Tibial nerve (tissue), 4 donors: ENCODE measurements at regions not wholly inside any gene's neighbourhood (a gene's known extent, or its start where the extent isn't known, plus 50 kb on each side); places are given as distances from the start of the nearest gene placed in this dataset.
"Not testable (repeated sequence)": the region's sequence is repeated elsewhere in the genome, so short reads cannot be mapped to it uniquely, and the experiment has no call there.

Experiments
- DNase-seq, 2 donors: peaks; one replicate each; pipeline ENCODE4 v3.0.0-alpha.2; 2019; ENCODE audit warnings: low spot score in 2 of 2
- H3K27ac ChIP-seq, 4 donors: fragments of 200-600 bp; sonication (generic) in 3 of 4; one replicate each; pipeline ENCODE4 v1.5.1; 2017 to 2019; ENCODE audit warnings: mild to moderate bottlenecking in 1 of 4
- H3K27me3 ChIP-seq, 2 donors: fragments of 200-600 bp; sonication (generic) in 1 of 2; one replicate each; pipeline versions ENCODE4 v1.5.1 to v1.6.0; 2017 to 2019
- H3K36me3 ChIP-seq, 3 donors: fragments of 200-600 bp; sonication (generic); one replicate each; pipeline ENCODE4 v1.5.1; 2018 to 2019
- H3K4me1 ChIP-seq, 4 donors: fragments of 200-600 bp; sonication (generic) in 3 of 4; one replicate each; pipeline ENCODE4 v1.5.1; 2017 to 2019
- H3K4me3 ChIP-seq, 4 donors: fragments of 200-600 bp; sonication (generic) in 3 of 4; one replicate each; pipeline ENCODE4 v1.5.1; 2017 to 2019; ENCODE audit warnings: mild to moderate bottlenecking in 1 of 4, moderate library complexity in 1 of 4
- H3K9me3 ChIP-seq, 4 donors: fragments of 200-600 bp; sonication (generic) in 3 of 4; one replicate each; pipeline ENCODE4 v1.5.1; 2017 to 2019
- CTCF ChIP-seq, 5 experiments: fragments of 200-600 bp in 3 of 5; fragments of 450-650 bp in 2 of 5; sonication (generic) in 3 of 5; IDR thresholded peaks; one replicate each; pipeline ENCODE4 v1.5.1; 2016 to 2019; ENCODE audit warnings: antibody characterized with exemption in 5 of 5, mild to moderate bottlenecking in 3 of 5, moderate library complexity in 2 of 5
- EP300 ChIP-seq, 2 donors: sonication (generic); formaldehyde crosslinking; IDR thresholded peaks; one replicate each; pipeline ENCODE4 v1.6.1; 2017; ENCODE audit warnings: antibody characterized with exemption in 2 of 2, mild to moderate bottlenecking in 1 of 2
- POLR2A ChIP-seq, 2 donors: fragments of 450-650 bp; IDR thresholded peaks; one replicate each; pipeline ENCODE4 v1.6.1; 2017; ENCODE audit warnings: antibody characterized with exemption in 2 of 2, mild to moderate bottlenecking in 2 of 2, moderate library complexity in 2 of 2
- WGBS, 2 donors: methylation state at CpG; one replicate each; pipeline ENCODE4 v1.1.5; 2018; 5-methylcytosine and 5-hydroxymethylcytosine counted together

GRCh38 chr12:23238957-23239356, 614.0 kb downstream of the ETNK1 start:
- no peak for TF ChIP-seq CTCF (IDR thresholded peaks at IDR 0.05)
- TF ChIP-seq POLR2A (IDR thresholded peaks at IDR 0.05), result no peak
- no peak for TF ChIP-seq EP300 (IDR thresholded peaks at IDR 0.05)
- Histone ChIP-seq H3K27me3 (no peaks in the 10 kb centered on the region), H3K4me1 (peaks cover 0 to 15% (median 0%) of the 10 kb centered on the region in 4 donors), H3K4me3 (no peak overlapping the region), H3K36me3 (no peaks in the 10 kb centered on the region), H3K27ac (no peak overlapping the region), H3K9me3 (no peaks in the 10 kb centered on the region)
- no peak for DNase-seq

DNA sequence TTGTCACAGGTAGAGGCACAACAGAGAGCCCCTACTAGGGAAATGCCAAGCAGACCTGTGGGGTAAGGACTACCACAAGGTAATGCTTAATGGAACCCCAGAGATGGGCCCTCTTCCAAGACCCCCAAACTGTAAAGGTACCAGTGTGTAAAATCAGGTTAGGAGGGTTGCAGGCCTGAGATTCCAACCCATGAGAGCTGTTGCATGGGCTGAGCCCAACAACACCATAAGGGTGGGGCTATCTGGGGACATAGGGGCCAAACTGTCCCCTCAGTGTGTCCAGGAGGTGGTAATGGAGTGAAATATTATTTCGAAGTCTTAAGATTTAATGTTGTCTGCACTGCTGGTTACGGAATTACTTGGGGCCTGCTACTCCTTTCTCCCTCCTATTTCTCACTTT, 620.2 kb downstream of the ETNK1 start:
- Histone ChIP-seq H3K4me1 (no peaks in the 10 kb centered on the region), H3K36me3 (no peaks in the 10 kb centered on the region), H3K4me3 (no peak overlapping the region), H3K27ac (no peak overlapping the region), H3K9me3 (no peaks in the 10 kb centered on the region), H3K27me3 (no peaks in the 10 kb centered on the region)
- DNase-seq, result no peak
- WGBS, 2 donors, result 97 to 100% methylated on average over 2 of the region's 2 CpGs
- no peak for TF ChIP-seq EP300 (IDR thresholded peaks at IDR 0.05)
- TF ChIP-seq CTCF (IDR thresholded peaks at IDR 0.05), result no peak
- no peak for TF ChIP-seq POLR2A (IDR thresholded peaks at IDR 0.05)

DNA sequence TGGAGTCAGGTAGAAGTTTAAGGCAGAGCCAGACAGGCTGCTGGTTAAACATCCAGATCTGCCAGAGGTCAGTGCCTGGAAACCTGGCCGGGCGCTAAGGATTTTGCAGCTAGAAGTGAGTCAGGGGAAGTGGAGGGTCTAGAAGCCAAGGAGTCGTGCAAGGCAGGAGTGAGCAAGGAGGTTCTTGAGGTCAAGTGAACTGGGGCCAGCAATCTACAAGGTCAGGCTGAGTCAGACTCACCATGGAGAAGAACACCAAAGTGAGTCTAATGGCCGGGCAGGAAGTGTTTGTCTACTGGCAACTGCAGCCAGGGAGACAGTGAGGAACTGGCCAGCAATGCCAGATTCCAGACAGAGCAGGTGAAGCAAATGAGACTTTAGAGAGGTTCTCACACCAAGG, 628.2 kb downstream of the ETNK1 start:
- DNase-seq, result no peak
- no peaks in the 10 kb centered on the region for H3K27me3 ChIP-seq
- 79 to 80% methylated on average over 4 of the region's 4 CpGs for WGBS, 2 donors
- H3K9me3 ChIP-seq, result no peaks in the 10 kb centered on the region
- TF ChIP-seq CTCF (IDR thresholded peaks at IDR 0.05), result no peak
- TF ChIP-seq EP300 (IDR thresholded peaks at IDR 0.05), result no peak
- no peak for TF ChIP-seq POLR2A (IDR thresholded peaks at IDR 0.05)
- no peaks in the 10 kb centered on the region for H3K36me3 ChIP-seq
- H3K4me1 ChIP-seq, result no peaks in the 10 kb centered on the region
- H3K4me3 ChIP-seq, result no peak overlapping the region
- no peak overlapping the region for H3K27ac ChIP-seq

DNA sequence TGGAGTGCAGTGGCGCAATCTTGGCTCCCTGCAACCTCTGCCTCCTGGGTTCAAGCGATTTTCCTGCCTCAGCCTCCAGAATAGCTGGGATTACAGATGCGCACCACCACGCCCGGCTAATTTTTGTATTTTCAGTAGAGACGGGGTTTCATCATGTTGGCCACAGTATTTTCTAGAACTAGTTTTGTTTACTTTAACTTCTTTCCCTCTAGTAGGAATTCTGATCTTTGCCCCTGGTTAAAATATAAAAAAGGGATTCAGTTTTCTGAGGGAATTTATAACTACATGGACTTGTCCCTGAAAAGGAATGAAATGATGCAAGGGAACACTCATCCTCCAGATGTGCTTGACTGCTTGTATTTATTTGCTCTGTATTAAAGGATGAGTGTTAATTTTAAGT, 628.9 kb downstream of the ETNK1 start:
- H3K9me3 ChIP-seq, DNase-seq, H3K27me3 ChIP-seq, H3K36me3 ChIP-seq, H3K4me1 ChIP-seq, H3K27ac ChIP-seq, H3K4me3 ChIP-seq: not testable (repeated sequence)
- WGBS, 2 donors, result 72 to 80% methylated on average over 6 of the region's 6 CpGs

GRCh38 chr12:23259558-23259957, 634.6 kb downstream of the ETNK1 start:
- TF ChIP-seq CTCF (IDR thresholded peaks at IDR 0.05), result no peak
- TF ChIP-seq EP300 (IDR thresholded peaks at IDR 0.05), result no peak
- TF ChIP-seq POLR2A (IDR thresholded peaks at IDR 0.05), result no peak
- H3K9me3 ChIP-seq, result no peaks in the 10 kb centered on the region
- DNase-seq, result no peak
- H3K4me1 ChIP-seq, result no peaks in the 10 kb centered on the region
- no peak overlapping the region for H3K27ac ChIP-seq
- no peak overlapping the region for H3K4me3 ChIP-seq
- 39 to 58% methylated on average over 1 of the region's 1 CpG for WGBS, 2 donors
- no peaks in the 10 kb centered on the region for H3K36me3 ChIP-seq
- H3K27me3 ChIP-seq, result no peaks in the 10 kb centered on the region

DNA sequence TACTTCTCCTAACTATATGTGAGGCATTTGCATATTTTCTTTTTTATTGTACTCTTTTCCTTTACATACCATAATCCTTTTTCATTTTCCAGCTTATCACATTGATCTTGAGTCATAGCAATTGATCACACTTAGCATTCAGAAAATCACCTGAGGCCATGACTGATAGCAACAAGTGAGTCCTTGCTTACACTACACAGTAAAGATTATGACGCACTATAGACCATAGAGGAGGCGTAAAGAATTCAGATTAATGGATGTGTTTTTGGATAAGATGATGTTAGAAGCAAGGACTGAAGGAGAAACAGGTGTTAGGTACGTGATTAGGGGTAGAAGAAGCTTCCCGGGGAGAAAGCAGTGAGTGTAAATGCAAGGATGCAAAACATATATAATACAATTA, 637.7 kb downstream of the ETNK1 start:
- H3K27ac ChIP-seq, result no peak overlapping the region
- DNase-seq, result no peak
- 93 to 95% methylated on average over 4 of the region's 4 CpGs for WGBS, 2 donors
- TF ChIP-seq CTCF (IDR thresholded peaks at IDR 0.05) (no peak), EP300 (IDR thresholded peaks at IDR 0.05) (no peak), POLR2A (IDR thresholded peaks at IDR 0.05) (no peak)
- H3K4me3 ChIP-seq, result no peak overlapping the region
- no peaks in the 10 kb centered on the region for H3K4me1 ChIP-seq
- no peaks in the 10 kb centered on the region for H3K27me3 ChIP-seq
- no peaks in the 10 kb centered on the region for H3K9me3 ChIP-seq
- no peaks in the 10 kb centered on the region for H3K36me3 ChIP-seq
